HG03280 (cell line): ENCODE measurements at regions not wholly inside any gene's neighbourhood (a gene's known extent, or its start where the extent isn't known, plus 50 kb on each side); places are given as distances from the start of the nearest gene placed in this dataset.

Experiments
- ATAC-seq: cut with Tn5 transposase; IDR thresholded peaks from one replicate; pipeline ENCODE4 v1.9.1; 2021; ENCODE audit warnings: mild to moderate bottlenecking, moderate library complexity; ENCODE audit not compliant: unreplicated experiment

DNA sequence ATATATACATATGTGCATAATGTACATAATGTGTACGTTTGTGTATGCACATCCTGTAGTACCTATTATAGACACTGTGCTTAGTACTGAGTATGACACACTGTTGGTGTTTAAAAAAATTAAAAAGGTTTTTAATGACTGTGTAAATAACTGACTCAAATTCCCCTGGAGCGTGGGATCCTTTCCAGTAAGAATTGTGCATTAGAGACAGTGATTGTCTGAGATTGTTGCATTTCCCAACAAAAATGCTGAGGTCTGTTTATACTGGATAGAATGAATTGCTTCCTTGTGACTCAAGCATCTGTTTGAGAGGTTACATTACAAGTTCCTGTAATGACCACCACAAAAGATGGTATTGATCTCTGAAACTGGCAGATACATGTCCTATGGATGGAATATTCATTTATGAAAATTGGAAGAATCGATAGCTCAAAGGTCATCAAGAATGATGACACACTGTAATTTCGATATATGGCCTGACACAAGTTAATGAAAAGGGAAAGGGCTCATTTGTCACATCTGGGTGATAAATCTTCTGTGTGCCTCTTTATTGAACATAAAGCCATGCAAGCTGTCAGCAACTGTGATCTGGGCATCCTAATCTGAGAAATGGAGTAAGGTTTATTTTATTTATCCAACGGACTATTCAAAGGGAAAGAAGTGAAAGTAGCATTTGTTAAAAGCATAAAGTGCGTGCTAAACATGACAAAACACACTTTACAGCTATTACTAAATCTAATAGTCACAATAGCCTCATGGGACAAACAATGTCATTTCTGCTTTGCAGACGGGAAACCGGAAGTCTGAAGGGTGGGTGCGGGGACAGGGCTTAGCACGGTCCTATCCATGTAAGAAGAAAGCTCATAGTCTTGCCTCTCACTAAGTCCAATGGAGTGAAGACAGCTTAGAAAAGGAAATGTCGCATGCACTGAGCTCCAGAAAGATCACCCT is 228.8 kb downstream of the CDH11 start:
- no peak for ATAC-seq

DNA sequence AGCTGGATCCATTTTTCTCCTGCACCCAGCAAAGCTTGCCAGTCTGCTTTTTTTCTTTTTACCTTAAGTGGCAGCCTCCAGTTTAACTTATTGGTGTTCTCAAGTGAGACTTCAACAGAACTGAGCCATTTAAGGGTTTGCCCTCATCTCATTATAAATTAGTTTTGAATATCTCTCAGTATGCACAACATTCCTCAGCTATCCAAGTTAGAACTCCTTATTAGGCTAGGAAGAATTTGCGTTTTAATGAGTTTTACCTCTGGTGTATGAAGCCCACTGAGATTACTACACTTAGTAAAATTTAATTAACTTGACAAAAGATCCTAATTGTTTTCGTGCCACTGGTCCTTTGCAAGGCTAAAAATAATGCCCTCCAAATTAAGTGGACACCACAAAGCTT is 232.4 kb downstream of the CDH11 start:
- ATAC-seq = no peak

DNA sequence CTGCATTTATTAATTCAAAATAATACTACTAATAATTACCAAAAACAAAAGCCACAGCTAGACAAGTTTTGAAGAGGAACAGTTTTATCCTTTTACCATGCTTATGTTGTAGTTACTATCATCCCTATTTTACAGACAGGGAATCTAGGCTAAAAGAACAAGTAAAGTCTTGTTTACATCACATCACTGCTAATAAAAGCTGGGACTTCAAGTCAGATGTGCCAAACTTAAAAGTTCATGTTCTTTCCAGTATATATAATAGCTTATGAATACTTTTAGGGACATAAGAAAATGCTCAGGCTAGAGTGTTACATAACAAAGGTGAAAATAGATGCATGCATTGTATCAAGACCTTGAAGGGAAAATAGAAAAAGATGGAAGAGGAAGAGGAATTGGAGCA is 234.2 kb downstream of the CDH11 start:
- no peak for ATAC-seq

DNA sequence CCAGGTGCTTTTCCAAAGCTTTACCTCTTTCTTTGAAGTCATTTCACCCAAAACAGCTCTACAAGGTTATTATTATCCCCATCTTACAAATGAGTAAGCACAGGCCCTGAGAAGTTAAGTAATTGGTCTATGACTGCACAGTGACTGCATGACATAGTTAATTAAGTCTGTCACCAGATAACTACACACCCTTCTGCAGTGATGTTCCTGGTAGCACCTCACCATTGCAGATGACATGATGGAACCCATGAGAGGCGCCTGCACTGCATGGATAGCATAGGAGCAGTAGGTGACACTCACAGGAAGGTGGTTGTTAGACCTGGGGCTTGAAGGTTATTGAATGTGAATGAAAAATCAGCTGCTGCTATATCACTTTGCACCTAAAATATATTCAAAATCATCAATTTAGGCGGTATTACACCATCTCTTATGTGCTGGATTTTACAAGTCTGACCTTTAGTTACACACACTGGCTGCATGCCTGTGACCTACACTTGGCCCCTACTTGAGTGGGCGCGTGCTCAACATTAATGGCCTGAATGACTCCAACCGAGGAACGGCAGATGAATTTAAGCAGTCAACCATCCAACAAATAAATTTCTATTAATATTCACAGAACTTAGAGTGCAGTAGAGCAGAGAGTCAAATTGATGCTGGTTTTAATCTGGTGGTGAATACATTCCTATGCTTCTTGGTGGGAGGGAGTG is 239.6 kb downstream of the CDH11 start:
- no peak for ATAC-seq

DNA sequence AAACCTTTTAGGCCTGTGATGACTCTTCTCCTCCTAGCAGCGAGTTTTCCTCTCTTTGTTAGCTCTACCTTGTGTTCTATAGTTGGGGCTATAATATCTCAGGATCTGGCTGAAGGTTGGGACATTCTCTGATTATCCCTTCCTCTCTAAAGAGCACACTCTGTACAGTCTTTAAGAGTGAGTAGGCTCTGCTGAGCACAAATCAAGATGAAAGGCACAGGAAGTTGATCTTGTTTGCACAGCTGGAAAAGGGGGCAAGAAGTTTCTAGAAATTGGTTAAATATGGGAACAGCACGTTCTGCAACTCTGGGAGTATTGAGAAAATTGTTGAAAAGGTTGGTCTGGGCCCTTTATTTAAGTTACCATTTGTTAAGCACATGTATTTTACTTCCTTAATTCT is 240.9 kb downstream of the CDH11 start:
- no peak for ATAC-seq

DNA sequence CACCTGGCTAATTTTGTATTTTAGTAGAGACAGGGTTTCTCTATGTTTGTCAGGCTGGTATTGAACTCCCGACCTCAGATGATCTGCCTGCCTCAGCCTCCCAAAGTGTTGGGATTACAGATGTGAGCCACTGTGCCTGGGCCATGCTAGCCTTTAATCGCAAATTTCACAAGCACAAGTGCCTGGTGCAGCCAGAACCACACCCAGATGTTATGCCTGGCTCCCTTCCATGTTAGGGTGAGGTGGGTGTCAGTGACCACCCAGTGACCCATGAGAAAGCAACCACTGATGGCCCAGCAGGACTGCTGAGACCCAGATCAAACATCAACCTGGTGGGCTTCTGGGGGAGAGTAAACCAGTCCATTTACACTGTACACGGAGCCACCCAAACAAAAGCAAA is 241.9 kb downstream of the CDH11 start:
- ATAC-seq = no peak

DNA sequence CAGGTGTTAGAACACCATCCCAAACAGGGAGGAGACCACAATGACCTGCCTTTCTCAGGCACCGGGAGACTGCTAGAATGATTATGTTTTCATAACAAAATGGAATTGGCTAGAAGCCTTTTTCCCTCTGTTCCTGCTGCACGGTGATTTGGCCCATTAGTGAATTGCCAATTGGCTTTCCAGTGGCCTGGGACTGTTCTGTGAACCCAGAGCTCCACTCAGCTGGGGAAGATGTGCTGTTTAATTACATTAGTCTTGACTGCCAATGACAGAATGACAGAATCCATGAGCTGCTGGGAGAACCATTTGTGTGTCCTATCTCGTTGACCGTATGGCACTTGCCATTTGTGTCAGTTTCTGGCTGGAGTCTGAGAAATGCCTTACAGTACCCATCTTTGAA is 242.9 kb downstream of the CDH11 start:
- no peak for ATAC-seq

DNA sequence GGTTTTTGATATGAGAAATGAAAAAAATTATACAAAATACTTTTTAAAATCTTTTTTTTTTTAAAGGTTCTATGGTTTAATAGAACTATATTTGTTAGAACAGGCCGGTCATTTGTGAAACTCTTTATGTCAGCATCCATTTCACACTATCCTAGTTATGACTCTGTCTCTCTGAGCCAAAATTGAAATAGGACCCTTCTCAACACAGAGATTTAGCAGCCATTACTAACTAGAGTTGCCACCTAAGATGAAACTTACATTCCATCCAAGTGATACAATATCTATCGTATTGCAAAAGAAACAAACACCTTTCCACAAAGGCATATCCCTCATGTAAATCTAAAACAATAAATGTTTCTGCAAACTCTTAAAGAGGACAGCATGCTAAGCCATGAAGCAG is 249.8 kb downstream of the CDH11 start:
- no peak for ATAC-seq

DNA sequence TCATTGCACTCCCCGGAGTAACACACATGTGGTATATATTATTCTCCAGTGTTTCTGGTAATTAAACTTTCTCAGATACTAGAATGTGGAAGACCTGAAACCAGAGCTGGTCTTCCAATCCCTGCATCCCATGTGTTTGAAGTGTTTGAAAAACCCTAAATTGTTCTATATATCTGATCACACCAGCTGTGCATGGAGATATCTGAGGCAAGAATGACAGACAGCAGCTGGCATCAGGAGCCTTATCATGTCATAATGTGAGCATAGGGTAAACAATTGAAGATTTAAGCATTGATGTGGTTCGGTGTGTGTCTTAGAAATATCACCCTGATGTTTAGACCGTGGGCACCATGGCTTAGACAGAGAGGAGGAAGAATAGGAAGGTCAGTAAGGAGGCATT is 251.0 kb downstream of the CDH11 start:
- no peak for ATAC-seq

DNA sequence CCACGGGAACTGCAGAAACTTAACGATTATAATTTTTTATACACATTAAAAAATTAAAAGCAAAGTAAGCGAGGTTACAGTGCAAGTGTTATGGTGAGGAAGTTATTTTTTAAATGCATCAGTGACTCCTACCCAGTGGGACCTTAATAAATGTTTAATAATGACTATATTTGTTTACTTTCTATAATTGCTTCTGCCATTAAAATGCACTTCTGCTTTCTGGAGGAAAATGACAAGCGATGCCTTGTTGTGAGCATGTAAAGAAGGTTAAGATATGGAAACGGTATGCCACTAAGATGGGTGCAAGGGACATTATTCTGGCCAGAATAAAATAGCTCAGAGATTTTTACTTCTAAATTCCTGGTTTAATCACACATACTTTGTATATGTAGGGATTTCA is 252.1 kb downstream of the CDH11 start:
- ATAC-seq = no peak

DNA sequence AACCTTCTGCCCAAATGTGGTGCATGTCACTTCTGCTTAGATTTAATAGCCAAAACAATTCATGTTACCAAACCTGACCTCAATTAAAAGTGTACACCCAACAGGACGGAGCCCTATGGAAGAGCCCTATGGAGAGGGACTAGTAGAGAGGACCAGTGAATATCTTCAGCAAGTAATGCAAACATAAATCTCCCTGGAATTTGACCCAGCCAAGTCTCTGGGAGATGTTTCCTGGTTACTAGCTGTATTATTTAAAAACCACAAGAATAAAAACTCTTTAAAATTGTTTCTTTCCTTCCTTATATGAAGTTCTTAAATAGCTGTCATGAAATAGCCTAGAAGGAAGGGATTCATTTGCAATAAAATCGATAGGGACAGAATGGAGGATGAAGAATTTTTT is 255.8 kb downstream of the CDH11 start:
- no peak for ATAC-seq

DNA sequence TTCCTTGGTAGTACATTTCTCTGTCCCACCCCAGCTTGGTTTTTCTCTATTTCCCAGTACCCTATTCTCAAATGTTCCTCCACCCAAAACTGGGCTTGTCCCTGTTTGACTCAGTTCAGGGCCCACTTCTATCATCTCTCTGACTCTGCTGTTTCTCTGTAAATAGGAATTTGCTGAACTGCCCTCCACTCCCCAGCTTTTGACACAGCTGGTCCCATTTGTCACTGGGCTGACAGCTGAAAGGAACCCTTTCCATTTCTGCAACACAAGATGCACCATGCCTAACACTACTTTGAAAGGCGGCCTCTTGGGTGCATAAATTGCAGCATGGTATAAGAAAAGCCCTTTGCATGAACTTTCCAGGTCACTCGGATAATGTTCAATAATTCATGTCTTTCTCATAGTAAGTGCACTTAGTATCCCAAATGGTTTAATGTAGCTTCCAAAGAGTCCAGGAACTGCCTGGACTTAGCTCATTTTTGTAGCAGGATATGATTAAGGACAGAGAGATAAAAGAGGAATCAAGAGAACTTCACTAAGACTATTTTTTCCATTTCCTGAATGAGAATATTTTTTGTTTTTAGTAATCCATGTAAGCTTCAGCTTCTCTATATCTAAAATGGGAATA is 256.7 kb downstream of the CDH11 start:
- no peak for ATAC-seq

DNA sequence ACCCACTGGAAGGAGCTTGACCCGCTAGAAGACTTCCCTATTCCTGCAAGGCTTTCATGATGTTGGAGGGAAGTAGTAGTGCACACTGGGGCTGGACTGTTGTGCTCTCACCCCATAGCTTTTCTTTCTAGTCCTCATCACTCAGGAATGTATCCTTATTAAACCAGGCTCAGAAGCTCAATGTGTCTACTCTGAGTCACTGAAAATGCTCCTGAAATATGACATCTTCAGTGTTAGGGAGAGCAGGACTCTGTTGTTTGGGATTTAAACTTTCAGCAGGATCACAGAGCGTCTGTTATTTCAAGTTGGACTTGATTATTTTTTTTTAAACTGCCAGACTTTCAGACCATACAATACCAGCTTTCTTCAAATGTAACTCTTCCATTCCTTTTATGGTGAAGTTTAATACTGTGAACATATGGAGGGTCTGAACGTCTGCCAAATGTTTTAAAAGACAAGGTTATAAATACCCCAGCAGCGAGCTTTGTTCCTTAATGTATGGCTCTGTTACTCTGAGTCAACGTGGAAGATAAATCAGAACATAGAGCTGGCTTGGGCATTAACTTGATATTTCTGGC is 257.5 kb downstream of the CDH11 start:
- no peak for ATAC-seq

DNA sequence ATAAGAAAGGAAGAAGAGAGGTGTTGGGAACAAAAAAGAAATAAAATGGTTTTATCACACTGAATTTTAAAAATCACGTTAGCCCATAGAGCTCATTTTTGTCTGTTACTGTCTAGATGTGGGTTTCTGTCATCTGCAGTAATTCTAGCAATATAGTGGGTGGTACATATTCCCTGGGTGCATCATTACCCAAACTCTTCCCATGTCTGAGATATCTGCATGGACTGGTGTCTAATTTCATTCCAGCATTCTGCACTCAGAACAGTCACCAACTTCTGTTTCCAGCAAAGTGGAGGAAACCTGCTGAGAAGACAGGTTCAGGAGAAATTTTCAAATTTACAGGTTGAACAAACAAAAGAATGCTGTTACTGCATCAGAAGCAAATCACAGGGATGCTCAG is 263.8 kb downstream of the CDH11 start:
- ATAC-seq = no peak

DNA sequence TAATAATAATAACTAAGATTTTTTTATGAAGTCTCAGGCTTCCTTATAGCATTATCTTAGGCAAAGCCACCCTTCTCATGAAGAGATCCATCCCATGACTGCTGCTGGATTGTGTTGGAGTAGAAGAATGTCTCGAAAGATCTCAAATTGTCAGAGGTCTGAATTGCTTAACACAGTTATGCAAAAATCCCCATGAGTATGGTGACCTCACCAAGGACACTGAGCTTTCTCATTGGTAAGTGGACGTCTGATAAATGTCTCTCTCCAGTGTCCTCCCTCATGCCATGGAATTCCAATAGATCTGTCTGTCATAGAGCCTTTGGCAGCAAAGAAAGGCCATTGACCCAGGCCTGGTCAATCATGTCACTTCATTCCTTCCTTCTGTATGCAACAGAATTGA is 264.5 kb downstream of the CDH11 start:
- no peak for ATAC-seq

DNA sequence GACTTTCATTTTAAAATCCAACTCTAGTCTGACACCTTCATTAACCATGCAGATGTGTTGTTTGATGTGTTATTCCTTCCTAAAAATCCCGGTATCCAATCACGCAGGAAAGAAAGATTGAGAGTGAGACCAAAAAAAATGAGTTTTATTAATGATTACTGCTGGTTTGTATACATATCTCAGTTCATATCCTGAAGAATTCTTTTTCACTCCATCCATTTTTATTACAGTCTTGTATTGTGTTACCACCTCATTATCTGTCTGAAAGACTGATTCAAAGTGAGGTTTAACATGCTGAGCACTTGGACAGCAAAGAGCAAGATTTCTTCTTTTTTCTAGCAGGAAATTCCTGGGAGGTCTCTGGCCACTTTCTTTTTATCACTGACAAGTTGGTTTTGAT is 268.3 kb downstream of the CDH11 start:
- no peak for ATAC-seq

DNA sequence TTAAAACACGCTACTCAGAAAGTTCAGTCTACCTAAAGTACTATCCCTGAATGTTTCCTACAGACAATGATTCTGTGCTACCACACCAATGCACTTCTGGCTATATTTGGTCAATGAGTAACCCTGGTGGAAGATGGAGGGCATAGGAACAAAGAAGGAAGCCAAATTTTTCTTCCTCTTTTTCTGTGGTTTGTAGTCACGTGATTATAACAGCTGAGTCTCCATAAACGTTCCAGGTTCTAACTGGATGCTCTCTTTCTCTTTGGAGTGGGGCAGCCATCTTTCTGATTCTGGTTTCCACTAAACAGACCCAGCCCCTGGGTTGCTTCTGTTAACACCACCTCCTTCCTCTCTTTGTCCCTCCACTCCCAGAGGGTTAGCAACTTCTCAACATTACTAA is 274.9 kb downstream of the CDH11 start:
- ATAC-seq = no peak

DNA sequence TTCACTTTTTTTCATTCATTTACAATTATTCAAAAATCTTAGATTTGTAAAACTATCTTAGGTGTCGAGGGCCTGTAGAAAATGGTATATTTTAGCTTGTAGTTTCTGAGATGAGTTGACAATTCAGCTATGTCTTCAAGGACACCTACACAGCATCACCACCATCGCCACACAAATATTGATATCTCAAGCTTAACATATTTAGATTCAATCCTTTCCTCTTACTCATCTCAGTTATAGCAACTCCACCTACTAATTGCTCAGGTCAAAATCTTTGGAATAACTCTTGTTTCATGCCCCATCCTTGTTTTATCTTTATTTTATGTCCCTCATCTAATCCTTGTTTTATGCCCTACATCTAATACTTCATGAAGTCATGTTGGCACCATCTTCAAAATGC is 276.8 kb downstream of the CDH11 start:
- ATAC-seq = no peak

DNA sequence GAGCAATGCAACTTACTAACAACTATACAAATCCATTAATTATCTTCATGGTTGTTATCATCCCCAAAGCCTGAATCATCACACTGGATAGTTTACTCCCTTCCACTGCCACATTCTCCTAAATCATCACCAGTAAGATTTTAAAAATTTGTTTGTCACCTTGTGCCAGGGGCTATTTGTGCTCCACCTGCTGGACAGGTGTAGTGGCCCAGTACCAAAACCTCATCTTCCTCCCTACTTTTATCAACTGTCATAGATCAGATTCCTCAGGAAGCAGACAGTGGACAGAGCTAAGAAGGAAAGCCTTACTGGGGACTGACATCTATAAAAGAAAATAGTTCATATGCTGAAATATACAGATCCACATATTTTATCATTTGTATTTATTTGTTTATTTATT is 280.4 kb downstream of the CDH11 start:
- ATAC-seq = no peak

DNA sequence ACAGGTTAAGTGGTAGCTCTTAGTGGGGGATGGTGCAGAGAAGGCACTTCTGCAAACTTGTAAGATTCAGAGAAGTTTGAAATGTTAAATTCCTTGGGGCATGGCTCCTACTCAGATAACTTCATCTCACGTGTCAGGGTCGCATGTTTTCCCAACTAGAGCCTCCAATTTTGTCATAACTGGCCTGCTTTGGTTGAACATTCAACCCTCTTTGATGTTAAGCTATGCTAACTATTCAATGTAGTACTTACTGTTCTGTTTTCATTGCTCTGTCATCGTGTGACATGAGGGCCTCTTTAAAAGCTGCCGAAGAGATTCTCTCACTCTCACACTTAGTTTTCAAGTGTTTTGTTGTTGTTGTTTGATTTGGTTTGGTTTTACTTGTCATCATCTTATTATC is 280.8 kb downstream of the CDH11 start:
- ATAC-seq = no peak

DNA sequence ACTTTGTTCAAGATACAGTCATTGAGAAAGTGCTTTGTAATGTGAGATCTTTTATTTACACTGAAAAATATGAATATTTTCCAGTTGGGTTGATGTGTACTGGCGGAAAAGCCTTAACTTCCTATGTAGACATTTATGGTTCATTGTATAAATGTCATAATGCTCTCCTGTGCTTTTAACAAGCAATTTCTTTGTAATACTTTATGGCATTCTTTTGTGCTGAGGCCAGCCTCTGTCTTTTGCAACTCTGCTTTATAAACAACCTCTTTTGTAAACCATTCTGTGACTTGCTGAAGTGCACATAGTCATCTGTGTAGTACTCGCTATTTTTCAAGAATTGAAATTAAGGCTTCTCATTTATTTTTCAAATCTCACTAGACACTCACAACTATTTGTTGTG is 291.2 kb downstream of the CDH11 start:
- no peak for ATAC-seq

DNA sequence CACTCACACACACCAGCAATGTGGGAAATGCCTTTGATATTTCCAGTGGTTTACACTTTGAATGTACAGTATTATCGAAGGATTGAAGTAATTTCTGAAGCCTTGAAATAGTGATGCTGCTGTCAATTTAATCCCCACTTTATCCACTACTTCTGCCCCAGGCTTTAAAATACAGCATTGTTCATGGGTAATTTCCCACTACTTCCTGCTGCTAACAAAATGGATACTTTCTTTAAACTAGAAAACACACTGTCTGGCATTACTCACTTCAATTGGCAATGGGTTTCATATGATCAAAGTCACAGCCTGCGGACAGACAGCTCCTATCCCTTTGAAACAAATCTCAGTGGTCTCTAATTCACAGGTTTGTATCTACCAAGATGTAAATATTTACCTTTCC is 292.2 kb downstream of the CDH11 start:
- ATAC-seq = no peak
